MM.1S (cell line): ENCODE measurements at regions not wholly inside any gene's neighbourhood (a gene's known extent, or its start where the extent isn't known, plus 50 kb on each side); places are given as distances from the start of the nearest gene placed in this dataset.

Experiments used
- DNase-seq: peaks from one replicate; pipeline ENCODE4 v3.0.0-alpha.2; 2015
- H2AFZ ChIP-seq: fragments of 300-600 bp; sonication (generic); 2 replicates; pipeline ENCODE4 v1.6.0; 2016; ENCODE audit warnings: antibody characterized with exemption, low read length
- H3F3A ChIP-seq: fragments of 300-600 bp; sonication (generic); 2 replicates; pipeline ENCODE4 v1.6.1; 2016; ENCODE audit warnings: mild to moderate bottlenecking, antibody characterized with exemption, low read length, moderate library complexity, mixed read lengths; ENCODE audit not compliant: insufficient read depth
- H3K27ac ChIP-seq: fragments of 300-600 bp; sonication (generic); 2 replicates; pipeline ENCODE4 v1.5.1; 2016; ENCODE audit warnings: mild to moderate bottlenecking, low read length
- H3K27me3 ChIP-seq: fragments of 300-600 bp; sonication (generic); replicated peaks from 2 replicates; pipeline ENCODE4 v1.6.0; 2016; ENCODE audit warnings: low read length; ENCODE audit not compliant: insufficient read depth
- H3K36me3 ChIP-seq: fragments of 300-600 bp; sonication (generic); replicated peaks from 2 replicates; pipeline ENCODE4 v1.6.1; 2016; ENCODE audit warnings: mild to moderate bottlenecking, low read length, mixed read lengths; ENCODE audit not compliant: insufficient read depth
- H3K4me1 ChIP-seq: fragments of 300-600 bp; sonication (generic); 2 replicates; pipeline ENCODE4 v1.6.1; 2016; ENCODE audit warnings: low read length, mixed read lengths
- H3K4me2 ChIP-seq: fragments of 300-600 bp; sonication (generic); 2 replicates; pipeline ENCODE4 v1.6.0; 2016; ENCODE audit warnings: low read depth, low read length
- H3K4me3 ChIP-seq: fragments of 300-600 bp; sonication (generic); 2 replicates; pipeline ENCODE4 v1.5.1; 2016; ENCODE audit warnings: low read length, mixed read lengths
- H3K79me2 ChIP-seq: fragments of 300-600 bp; sonication (generic); 2 replicates; pipeline ENCODE4 v1.6.1; 2016; ENCODE audit warnings: mixed run types, low read length, mixed read lengths
- H3K9ac ChIP-seq: fragments of 300-600 bp; sonication (generic); 2 replicates; pipeline ENCODE4 v1.6.1; 2016; ENCODE audit warnings: low read length, mixed read lengths
- H3K9me2 ChIP-seq: fragments of 300-600 bp; sonication (generic); replicated peaks from 2 replicates; pipeline ENCODE4 v1.6.1; 2016; ENCODE audit warnings: mild to moderate bottlenecking, low read length, mixed read lengths; ENCODE audit not compliant: insufficient read depth
- H3K9me3 ChIP-seq: fragments of 300-600 bp; sonication (generic); replicated peaks from 2 replicates; pipeline ENCODE4 v1.6.1; 2016; ENCODE audit warnings: mild to moderate bottlenecking, low read length, mixed read lengths; ENCODE audit not compliant: insufficient read depth
- H4K20me1 ChIP-seq: fragments of 300-600 bp; sonication (generic); 2 replicates; pipeline ENCODE4 v1.6.1; 2016; ENCODE audit warnings: mild to moderate bottlenecking, low read length, moderate library complexity, mixed read lengths; ENCODE audit not compliant: insufficient read depth
- CTCF ChIP-seq: fragments of 300-600 bp; sonication (generic); IDR thresholded peaks from 2 replicates; pipeline ENCODE4 v1.5.1; 2016; ENCODE audit warnings: antibody characterized with exemption, low read length, mixed read lengths
- EZH2 ChIP-seq: fragments of 300-600 bp; sonication (generic); optimal IDR thresholded peaks from 2 replicates; pipeline ENCODE3; 2017; ENCODE audit warnings: low read depth, mild to moderate bottlenecking, antibody characterized with exemption, low read length, mixed read lengths
- EZH2phosphoT487 ChIP-seq: fragments of 300-600 bp; sonication (generic); IDR thresholded peaks from 2 replicates; pipeline ENCODE4 v1.6.1; 2018; ENCODE audit warnings: antibody characterized with exemption, low read length

- peaks cover 5% of the 10 kb centered on the region; the same call in 1 of the 2 replicates for H3F3A ChIP-seq
- H3K4me1 ChIP-seq: no peaks in the 10 kb centered on the region
- TF ChIP-seq EZH2 (no peak), CTCF (no peak), EZH2phosphoT487 (no peak)
- no peaks in the 10 kb centered on the region for H4K20me1 ChIP-seq
- H3K9me3 ChIP-seq: no peaks in the 10 kb centered on the region
- H3K36me3 ChIP-seq: no peaks in the 10 kb centered on the region
- no peaks in the 10 kb centered on the region for H3K27me3 ChIP-seq
- H3K27ac ChIP-seq: peak overlapping the region; percentile 44; the same call in 1 of the 2 replicates
- no peak overlapping the region; the same call in 1 of the 2 replicates for H3K4me2 ChIP-seq
- H3K9ac ChIP-seq: no peak overlapping the region
- H3K4me3 ChIP-seq: no peak overlapping the region
- H3K9me2 ChIP-seq: no peaks in the 10 kb centered on the region
- DNase-seq: peak; percentile 15
- H3K79me2 ChIP-seq: no peaks in the 10 kb centered on the region
- H2AFZ ChIP-seq: 0 out of 2 replicates have a peak overlapping the region, but pooled peaks have one; percentile 27
Measured at GRCh38 chrX:42577936-42578470, 200.0 kb downstream of the PPP1R2C start.

DNA sequence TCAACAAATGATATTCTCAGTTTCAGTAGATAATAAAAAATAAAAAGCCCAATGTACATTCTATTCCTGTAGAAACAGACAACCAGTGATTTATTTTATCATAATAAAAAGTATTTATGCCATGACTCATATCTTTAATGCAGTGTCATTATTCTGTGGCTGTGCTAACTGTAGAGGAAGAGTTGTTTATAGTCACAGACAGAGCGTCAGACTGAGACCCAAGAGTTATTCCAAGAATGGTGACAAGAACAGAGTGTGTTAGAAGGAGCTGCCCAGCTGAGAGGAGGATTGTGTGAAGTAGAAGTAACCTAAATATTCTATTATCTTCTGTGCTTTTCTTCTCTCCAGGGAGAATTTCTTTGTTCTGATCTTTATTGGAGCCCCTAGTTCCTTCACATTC lies 210.7 kb downstream of the PPP1R2C start:
- no peaks in the 10 kb centered on the region for H3K36me3 ChIP-seq
- no peaks in the 10 kb centered on the region for H3F3A ChIP-seq
- no peak overlapping the region for H3K4me3 ChIP-seq
- H3K4me1 ChIP-seq: no peaks in the 10 kb centered on the region
- no peak overlapping the region for H3K27ac ChIP-seq
- H2AFZ ChIP-seq: no peak overlapping the region
- H3K9me3 ChIP-seq: no peaks in the 10 kb centered on the region
- H3K4me2 ChIP-seq: no peak overlapping the region
- DNase-seq: no peak
- H3K9ac ChIP-seq: no peak overlapping the region
- TF ChIP-seq CTCF (no peak), EZH2phosphoT487 (no peak), EZH2 (no peak)
- H4K20me1 ChIP-seq: no peaks in the 10 kb centered on the region
- H3K27me3 ChIP-seq: no peaks in the 10 kb centered on the region
- no peaks in the 10 kb centered on the region for H3K79me2 ChIP-seq
- no peaks in the 10 kb centered on the region for H3K9me2 ChIP-seq

DNA sequence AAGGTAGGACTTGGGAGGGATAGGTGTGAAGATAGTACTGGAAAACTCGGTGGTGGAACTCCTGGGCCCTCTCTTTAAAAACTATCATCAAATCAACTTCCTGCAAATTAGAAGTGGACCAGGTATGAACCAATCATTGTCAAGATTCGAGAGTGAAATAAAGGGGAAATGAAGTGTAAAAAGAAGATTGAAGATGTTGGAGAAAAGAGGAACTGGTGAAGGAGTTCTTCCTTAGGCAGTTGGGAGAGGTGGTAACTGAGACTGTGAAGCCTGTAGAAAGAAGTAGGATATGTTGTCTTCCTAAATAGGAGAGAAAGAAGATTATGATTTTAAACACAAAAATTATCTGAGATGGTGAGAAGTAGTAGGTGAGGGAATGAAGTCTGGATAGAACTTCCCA lies 212.2 kb downstream of the PPP1R2C start:
- Histone ChIP-seq H3K4me1 (no peaks in the 10 kb centered on the region), H3K36me3 (no peaks in the 10 kb centered on the region), H3K9ac (no peak overlapping the region), H3F3A (no peaks in the 10 kb centered on the region), H3K27ac (no peak overlapping the region), H4K20me1 (no peaks in the 10 kb centered on the region), H3K4me2 (no peak overlapping the region), H2AFZ (no peak overlapping the region), H3K9me3 (no peaks in the 10 kb centered on the region), H3K79me2 (no peaks in the 10 kb centered on the region), H3K4me3 (no peak overlapping the region), H3K27me3 (no peaks in the 10 kb centered on the region), H3K9me2 (no peaks in the 10 kb centered on the region)
- no peak for TF ChIP-seq EZH2
- TF ChIP-seq CTCF: no peak
- TF ChIP-seq EZH2phosphoT487: no peak
- no peak for DNase-seq
